Lung microvascular endothelial cell (primary cell): ENCODE measurements at regions not wholly inside any gene's neighbourhood (a gene's known extent, or its start where the extent isn't known, plus 50 kb on each side); places are given as distances from the start of the nearest gene placed in this dataset.

Experiments
- DNase-seq, 2 donors: peaks; one replicate each; pipeline versions ENCODE4 v3.0.0 to v3.0.0-alpha.2; 2010; ENCODE audit warnings: low read depth in 2 of 2

GRCh38 chr13:30151388-30151787, 156.0 kb downstream of the KATNAL1 start:
- no peak for DNase-seq

GRCh38 chr13:30149248-30149647, 158.1 kb downstream of the KATNAL1 start:
- no peak for DNase-seq

- DNase-seq, result no peak
Measured at GRCh38 chr13:30148786-30149185, 158.6 kb downstream of the KATNAL1 start.

GRCh38 chr13:30148171-30148754, 159.1 kb downstream of the KATNAL1 start:
- no peak for DNase-seq

GRCh38 chr13:30147421-30147820, 159.9 kb downstream of the KATNAL1 start:
- DNase-seq, result no peak

GRCh38 chr13:30147015-30147414, 160.3 kb downstream of the KATNAL1 start:
- DNase-seq, result no peak

- DNase-seq, result no peak
Measured at GRCh38 chr13:30145709-30146367, 161.5 kb downstream of the KATNAL1 start.

GRCh38 chr13:30143666-30144400, 163.5 kb downstream of the KATNAL1 start:
- no peak for DNase-seq

- DNase-seq, result peak; percentile 85 to 93
Measured at GRCh38 chr13:30142486-30143211, 164.7 kb downstream of the KATNAL1 start.

GRCh38 chr13:30141775-30142485, 165.4 kb downstream of the KATNAL1 start:
- DNase-seq, result no peak

- no peak for DNase-seq
Measured at GRCh38 chr13:30140973-30141372, 166.4 kb downstream of the KATNAL1 start.

- DNase-seq, result peak in 1 of 2 donors; percentile 33
Measured at GRCh38 chr13:30138511-30138910, 168.8 kb downstream of the KATNAL1 start.

GRCh38 chr13:30135868-30136267, 171.5 kb downstream of the KATNAL1 start:
- no peak for DNase-seq

GRCh38 chr13:30135351-30135750, 172.0 kb downstream of the KATNAL1 start:
- DNase-seq, result no peak

GRCh38 chr13:30134578-30134977, 172.8 kb downstream of the KATNAL1 start:
- DNase-seq, result no peak

GRCh38 chr13:30133996-30134395, 173.4 kb downstream of the KATNAL1 start:
- no peak for DNase-seq

GRCh38 chr13:30133554-30133912, 173.8 kb downstream of the KATNAL1 start:
- no peak for DNase-seq

- DNase-seq, result peak; percentile 89 to 91
Measured at GRCh38 chr13:30132623-30133553, 174.5 kb downstream of the KATNAL1 start.

- no peak for DNase-seq
Measured at GRCh38 chr13:30129411-30129810, 177.9 kb downstream of the KATNAL1 start.

GRCh38 chr13:30128591-30128990, 178.8 kb downstream of the KATNAL1 start:
- DNase-seq, result no peak
